Astrocyte of the cerebellum (primary cell): ENCODE measurements at regions not wholly inside any gene's neighbourhood (a gene's known extent, or its start where the extent isn't known, plus 50 kb on each side); places are given as distances from the start of the nearest gene placed in this dataset.
A peak's percentile ranks its signal among the peaks of the same experiment; 100 is the strongest.

ENCODE experiments used
- DNase-seq: peaks from one replicate; pipeline ENCODE4 v3.0.0-alpha.2; 2011; ENCODE audit warnings: low read depth
- H3K4me3 ChIP-seq: 2 replicates; pipeline ENCODE4 v1.5.1; 2011; ENCODE audit warnings: mild to moderate bottlenecking, low read depth, low read length, moderate library complexity
- in situ Hi-C: cut with HindIII; loops from 2 replicates; pipeline ENCODE4 v1.10.0; 2017; ENCODE audit warnings: low sequenced_read_pairs
- TF ChIP-seq, protein P1 (sequence below): IDR thresholded peaks from 2 replicates; pipeline ENCODE4 v1.5.1; 2012; ENCODE audit warnings: low read length, low read depth, moderate library complexity, mild to moderate bottlenecking; ENCODE audit errors: missing control alignments

GRCh38 chr12:127146991-127147718, 1119.8 kb upstream of the TMEM132C start:
- in situ Hi-C loops, result no loop called here
- no peak for DNase-seq
- TF ChIP-seq, protein P1, sequence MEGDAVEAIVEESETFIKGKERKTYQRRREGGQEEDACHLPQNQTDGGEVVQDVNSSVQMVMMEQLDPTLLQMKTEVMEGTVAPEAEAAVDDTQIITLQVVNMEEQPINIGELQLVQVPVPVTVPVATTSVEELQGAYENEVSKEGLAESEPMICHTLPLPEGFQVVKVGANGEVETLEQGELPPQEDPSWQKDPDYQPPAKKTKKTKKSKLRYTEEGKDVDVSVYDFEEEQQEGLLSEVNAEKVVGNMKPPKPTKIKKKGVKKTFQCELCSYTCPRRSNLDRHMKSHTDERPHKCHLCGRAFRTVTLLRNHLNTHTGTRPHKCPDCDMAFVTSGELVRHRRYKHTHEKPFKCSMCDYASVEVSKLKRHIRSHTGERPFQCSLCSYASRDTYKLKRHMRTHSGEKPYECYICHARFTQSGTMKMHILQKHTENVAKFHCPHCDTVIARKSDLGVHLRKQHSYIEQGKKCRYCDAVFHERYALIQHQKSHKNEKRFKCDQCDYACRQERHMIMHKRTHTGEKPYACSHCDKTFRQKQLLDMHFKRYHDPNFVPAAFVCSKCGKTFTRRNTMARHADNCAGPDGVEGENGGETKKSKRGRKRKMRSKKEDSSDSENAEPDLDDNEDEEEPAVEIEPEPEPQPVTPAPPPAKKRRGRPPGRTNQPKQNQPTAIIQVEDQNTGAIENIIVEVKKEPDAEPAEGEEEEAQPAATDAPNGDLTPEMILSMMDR, result no peak
- H3K4me3 ChIP-seq, result no peak overlapping the region

DNA sequence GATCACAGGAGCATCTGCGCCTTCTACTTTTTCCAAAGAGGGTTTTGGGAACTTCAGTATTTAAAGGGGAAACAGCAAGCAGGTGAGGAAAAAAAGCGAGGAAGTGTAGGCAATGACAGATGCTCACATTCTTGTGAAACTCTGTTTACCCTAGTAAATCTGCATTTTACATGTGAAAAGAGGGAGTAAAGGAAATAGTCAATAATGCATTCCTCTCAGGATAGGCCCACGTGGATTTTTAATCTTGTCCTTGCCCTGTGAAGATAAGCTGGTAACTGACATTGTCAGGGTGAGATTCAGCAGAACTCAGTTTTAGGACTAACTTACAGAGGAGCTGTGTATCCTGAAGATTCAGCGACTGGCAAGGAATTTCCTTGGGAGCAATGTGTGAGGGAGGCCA, 1119.2 kb upstream of the TMEM132C start:
- in situ Hi-C loops, result no loop called here
- no peak overlapping the region for H3K4me3 ChIP-seq
- TF ChIP-seq, protein P1, result no peak
- DNase-seq, result no peak

GRCh38 chr12:127148318-127148717, 1118.7 kb upstream of the TMEM132C start:
- in situ Hi-C loops, result no loop called here
- DNase-seq, result no peak
- no peak overlapping the region for H3K4me3 ChIP-seq
- TF ChIP-seq, protein P1, result no peak

- DNase-seq, result peak; percentile 60
Measured at GRCh38 chr12:127149226-127149964, 1117.6 kb upstream of the TMEM132C start.

GRCh38 chr12:127150028-127150427, 1116.9 kb upstream of the TMEM132C start:
- no peak overlapping the region for H3K4me3 ChIP-seq
- no peak for DNase-seq
- in situ Hi-C loops, result no loop called here
- TF ChIP-seq, protein P1, result no peak

More at GRCh38 chr12:127149226-127149964, 1117.6 kb upstream of the TMEM132C start:
- in situ Hi-C loops, result no loop called here
- no peak overlapping the region for H3K4me3 ChIP-seq
- TF ChIP-seq, protein P1, result no peak

GRCh38 chr12:127150479-127150878, 1116.5 kb upstream of the TMEM132C start:
- no peak for DNase-seq
- H3K4me3 ChIP-seq, result no peak overlapping the region
- TF ChIP-seq, protein P1, result no peak
- in situ Hi-C loops, result no loop called here
